Gastrocnemius medialis (tissue), 4 donors: ENCODE measurements at regions not wholly inside any gene's neighbourhood (a gene's known extent, or its start where the extent isn't known, plus 50 kb on each side); places are given as distances from the start of the nearest gene placed in this dataset.

Experiments
- CTCF ChIP-seq, 5 experiments: fragments of 450-650 bp in 3 of 5; fragments of 200-600 bp in 2 of 5; sonication (generic) in 2 of 5; IDR thresholded peaks in 4 of 5; conservative IDR thresholded peaks in 1 of 5; 1 replicate in 4 of 5; 2 replicates in 1 of 5; pipeline ENCODE4 v1.5.1; 2016 to 2019; ENCODE audit warnings: antibody characterized with exemption in 5 of 5, mild to moderate bottlenecking in 3 of 5, moderate library complexity in 3 of 5
- POLR2A ChIP-seq, 2 donors: fragments of 450-650 bp; IDR thresholded peaks; one replicate each; pipeline ENCODE4 v1.6.1; 2017; ENCODE audit warnings: antibody characterized with exemption in 2 of 2, mild to moderate bottlenecking in 2 of 2, moderate library complexity in 2 of 2

- TF ChIP-seq POLR2A (IDR thresholded peaks at IDR 0.05) (no peak), CTCF (IDR thresholded peaks at IDR 0.05 in 4 of 5, conservative IDR thresholded peaks at IDR 0.05 in 1 of 5) (no peak)
Observed at GRCh38 chr3:80914854-80915253, 846.6 kb downstream of the GBE1 start.
